GM23338 (cell line): ENCODE measurements at regions not wholly inside any gene's neighbourhood (a gene's known extent, or its start where the extent isn't known, plus 50 kb on each side); places are given as distances from the start of the nearest gene placed in this dataset.

Source experiments
- CREB1 ChIP-seq: fragments of 250-450 bp; sonication (Bioruptor Pico); IDR thresholded peaks from 2 replicates; pipeline ENCODE4 v1.5.0; 2020; ENCODE audit warnings: low read depth, mild to moderate bottlenecking, moderate library complexity
- EZH2 ChIP-seq: fragments of 200-600 bp; sonication (generic); IDR thresholded peaks from one replicate; pipeline ENCODE4 v1.8.0; 2017; ENCODE audit warnings: antibody characterized with exemption, mild to moderate bottlenecking, low read depth; ENCODE audit not compliant: unreplicated experiment
- EZH2phosphoT487 ChIP-seq: fragments of 200-600 bp; sonication (generic); IDR thresholded peaks from one replicate; pipeline ENCODE4 v1.8.1; 2018; ENCODE audit warnings: antibody characterized with exemption; ENCODE audit not compliant: unreplicated experiment
- JUNB ChIP-seq: IDR thresholded peaks from one replicate; pipeline ENCODE4 v1.6.1; 2016; ENCODE audit warnings: antibody characterized with exemption; ENCODE audit not compliant: unreplicated experiment
- POLR2AphosphoS5 ChIP-seq: IDR thresholded peaks from 2 replicates; pipeline ENCODE4 v1.6.1; 2016; ENCODE audit warnings: antibody characterized with exemption, low read depth
- REST ChIP-seq: IDR thresholded peaks from one replicate; pipeline ENCODE4 v1.6.1; 2018; ENCODE audit warnings: antibody characterized with exemption; ENCODE audit not compliant: unreplicated experiment
- STAT1 ChIP-seq: IDR thresholded peaks from one replicate; pipeline ENCODE4 v1.6.1; 2016; ENCODE audit warnings: antibody characterized with exemption; ENCODE audit not compliant: unreplicated experiment
- ZNF114 ChIP-seq: fragments of 250-450 bp; sonication (Bioruptor Pico); IDR thresholded peaks from 2 replicates; pipeline ENCODE4 v1.5.0; 2020; ENCODE audit warnings: mild to moderate bottlenecking, moderate library complexity
- ZNF462 ChIP-seq: fragments of 250-450 bp; sonication (Bioruptor Pico); IDR thresholded peaks from 2 replicates; pipeline ENCODE4 v1.5.0; 2020; ENCODE audit warnings: mild to moderate bottlenecking, moderate library complexity
- TF ChIP-seq, protein P1 (sequence below), 2 experiments: fragments of 200-600 bp in 1 of 2; sonication (generic) in 1 of 2; conservative IDR thresholded peaks; 2 replicates each; pipeline versions ENCODE4 v1.5.1 to v1.6.1; 2016 to 2017; ENCODE audit warnings: antibody characterized with exemption in 2 of 2, low read depth in 2 of 2, mild to moderate bottlenecking in 2 of 2, moderate library complexity in 1 of 2
- TF ChIP-seq, protein P2 (sequence below): IDR thresholded peaks from 2 replicates; pipeline ENCODE4 v1.6.1; 2016; ENCODE audit warnings: antibody characterized with exemption

GRCh38 chrX:66498672-66499296 is 140.1 kb downstream of the EDA2R start:
- TF ChIP-seq JUNB: no peak
- TF ChIP-seq, protein P1, sequence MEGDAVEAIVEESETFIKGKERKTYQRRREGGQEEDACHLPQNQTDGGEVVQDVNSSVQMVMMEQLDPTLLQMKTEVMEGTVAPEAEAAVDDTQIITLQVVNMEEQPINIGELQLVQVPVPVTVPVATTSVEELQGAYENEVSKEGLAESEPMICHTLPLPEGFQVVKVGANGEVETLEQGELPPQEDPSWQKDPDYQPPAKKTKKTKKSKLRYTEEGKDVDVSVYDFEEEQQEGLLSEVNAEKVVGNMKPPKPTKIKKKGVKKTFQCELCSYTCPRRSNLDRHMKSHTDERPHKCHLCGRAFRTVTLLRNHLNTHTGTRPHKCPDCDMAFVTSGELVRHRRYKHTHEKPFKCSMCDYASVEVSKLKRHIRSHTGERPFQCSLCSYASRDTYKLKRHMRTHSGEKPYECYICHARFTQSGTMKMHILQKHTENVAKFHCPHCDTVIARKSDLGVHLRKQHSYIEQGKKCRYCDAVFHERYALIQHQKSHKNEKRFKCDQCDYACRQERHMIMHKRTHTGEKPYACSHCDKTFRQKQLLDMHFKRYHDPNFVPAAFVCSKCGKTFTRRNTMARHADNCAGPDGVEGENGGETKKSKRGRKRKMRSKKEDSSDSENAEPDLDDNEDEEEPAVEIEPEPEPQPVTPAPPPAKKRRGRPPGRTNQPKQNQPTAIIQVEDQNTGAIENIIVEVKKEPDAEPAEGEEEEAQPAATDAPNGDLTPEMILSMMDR (conservative IDR thresholded peaks at IDR 0.05; ENCODE audit: low read depth in 2 of 2): no peak
- TF ChIP-seq POLR2AphosphoS5: no peak
- TF ChIP-seq REST: no peak
- TF ChIP-seq EZH2phosphoT487: no peak
- no peak for TF ChIP-seq EZH2
- TF ChIP-seq ZNF114: no peak
- TF ChIP-seq CREB1 (CRISPR knock-in tag): no peak
- TF ChIP-seq, protein P2, sequence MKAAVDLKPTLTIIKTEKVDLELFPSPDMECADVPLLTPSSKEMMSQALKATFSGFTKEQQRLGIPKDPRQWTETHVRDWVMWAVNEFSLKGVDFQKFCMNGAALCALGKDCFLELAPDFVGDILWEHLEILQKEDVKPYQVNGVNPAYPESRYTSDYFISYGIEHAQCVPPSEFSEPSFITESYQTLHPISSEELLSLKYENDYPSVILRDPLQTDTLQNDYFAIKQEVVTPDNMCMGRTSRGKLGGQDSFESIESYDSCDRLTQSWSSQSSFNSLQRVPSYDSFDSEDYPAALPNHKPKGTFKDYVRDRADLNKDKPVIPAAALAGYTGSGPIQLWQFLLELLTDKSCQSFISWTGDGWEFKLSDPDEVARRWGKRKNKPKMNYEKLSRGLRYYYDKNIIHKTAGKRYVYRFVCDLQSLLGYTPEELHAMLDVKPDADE: no peak
- no peak for TF ChIP-seq ZNF462 (CRISPR knock-in tag)
- no peak for TF ChIP-seq STAT1
